HL-60 (cell line): ENCODE measurements at regions not wholly inside any gene's neighbourhood (a gene's known extent, or its start where the extent isn't known, plus 50 kb on each side); places are given as distances from the start of the nearest gene placed in this dataset.

ENCODE experiments used
- POLR2AphosphoS5 ChIP-seq: IDR thresholded peaks from 2 replicates; pipeline ENCODE4 v1.6.1; 2012; ENCODE audit warnings: low read depth
- TF ChIP-seq, protein P1 (sequence below): IDR thresholded peaks from one replicate; pipeline ENCODE4 v1.5.1; 2011; ENCODE audit warnings: low read length, control low read depth, inconsistent platforms; ENCODE audit not compliant: insufficient read depth
- TF ChIP-seq, protein P2 (sequence below): IDR thresholded peaks from 2 replicates; pipeline ENCODE4 v1.6.1; 2012; ENCODE audit warnings: low read depth; ENCODE audit not compliant: insufficient replicate concordance

DNA sequence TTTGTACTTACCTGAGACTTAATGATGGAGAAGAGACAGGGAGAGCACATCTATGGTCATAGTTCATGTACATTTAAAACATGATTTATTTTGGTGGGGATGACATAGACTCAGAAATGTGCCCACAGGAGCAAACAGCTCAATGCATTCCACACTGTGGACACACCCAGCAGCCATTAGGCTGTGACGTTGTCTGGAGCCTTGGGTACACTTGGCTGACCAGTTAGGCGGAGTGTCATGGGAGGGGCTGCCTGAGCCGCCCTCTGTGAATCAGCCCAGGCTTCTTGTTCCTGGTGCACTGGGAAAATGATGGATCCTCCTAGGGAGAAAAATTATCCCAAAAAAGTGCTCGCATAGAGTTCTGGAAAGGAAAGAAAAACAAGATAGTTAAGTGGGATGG is 231.0 kb upstream of the GMDS start:
- TF ChIP-seq, protein P1, sequence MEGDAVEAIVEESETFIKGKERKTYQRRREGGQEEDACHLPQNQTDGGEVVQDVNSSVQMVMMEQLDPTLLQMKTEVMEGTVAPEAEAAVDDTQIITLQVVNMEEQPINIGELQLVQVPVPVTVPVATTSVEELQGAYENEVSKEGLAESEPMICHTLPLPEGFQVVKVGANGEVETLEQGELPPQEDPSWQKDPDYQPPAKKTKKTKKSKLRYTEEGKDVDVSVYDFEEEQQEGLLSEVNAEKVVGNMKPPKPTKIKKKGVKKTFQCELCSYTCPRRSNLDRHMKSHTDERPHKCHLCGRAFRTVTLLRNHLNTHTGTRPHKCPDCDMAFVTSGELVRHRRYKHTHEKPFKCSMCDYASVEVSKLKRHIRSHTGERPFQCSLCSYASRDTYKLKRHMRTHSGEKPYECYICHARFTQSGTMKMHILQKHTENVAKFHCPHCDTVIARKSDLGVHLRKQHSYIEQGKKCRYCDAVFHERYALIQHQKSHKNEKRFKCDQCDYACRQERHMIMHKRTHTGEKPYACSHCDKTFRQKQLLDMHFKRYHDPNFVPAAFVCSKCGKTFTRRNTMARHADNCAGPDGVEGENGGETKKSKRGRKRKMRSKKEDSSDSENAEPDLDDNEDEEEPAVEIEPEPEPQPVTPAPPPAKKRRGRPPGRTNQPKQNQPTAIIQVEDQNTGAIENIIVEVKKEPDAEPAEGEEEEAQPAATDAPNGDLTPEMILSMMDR, result no peak
- no peak for TF ChIP-seq POLR2AphosphoS5
- TF ChIP-seq, protein P2, sequence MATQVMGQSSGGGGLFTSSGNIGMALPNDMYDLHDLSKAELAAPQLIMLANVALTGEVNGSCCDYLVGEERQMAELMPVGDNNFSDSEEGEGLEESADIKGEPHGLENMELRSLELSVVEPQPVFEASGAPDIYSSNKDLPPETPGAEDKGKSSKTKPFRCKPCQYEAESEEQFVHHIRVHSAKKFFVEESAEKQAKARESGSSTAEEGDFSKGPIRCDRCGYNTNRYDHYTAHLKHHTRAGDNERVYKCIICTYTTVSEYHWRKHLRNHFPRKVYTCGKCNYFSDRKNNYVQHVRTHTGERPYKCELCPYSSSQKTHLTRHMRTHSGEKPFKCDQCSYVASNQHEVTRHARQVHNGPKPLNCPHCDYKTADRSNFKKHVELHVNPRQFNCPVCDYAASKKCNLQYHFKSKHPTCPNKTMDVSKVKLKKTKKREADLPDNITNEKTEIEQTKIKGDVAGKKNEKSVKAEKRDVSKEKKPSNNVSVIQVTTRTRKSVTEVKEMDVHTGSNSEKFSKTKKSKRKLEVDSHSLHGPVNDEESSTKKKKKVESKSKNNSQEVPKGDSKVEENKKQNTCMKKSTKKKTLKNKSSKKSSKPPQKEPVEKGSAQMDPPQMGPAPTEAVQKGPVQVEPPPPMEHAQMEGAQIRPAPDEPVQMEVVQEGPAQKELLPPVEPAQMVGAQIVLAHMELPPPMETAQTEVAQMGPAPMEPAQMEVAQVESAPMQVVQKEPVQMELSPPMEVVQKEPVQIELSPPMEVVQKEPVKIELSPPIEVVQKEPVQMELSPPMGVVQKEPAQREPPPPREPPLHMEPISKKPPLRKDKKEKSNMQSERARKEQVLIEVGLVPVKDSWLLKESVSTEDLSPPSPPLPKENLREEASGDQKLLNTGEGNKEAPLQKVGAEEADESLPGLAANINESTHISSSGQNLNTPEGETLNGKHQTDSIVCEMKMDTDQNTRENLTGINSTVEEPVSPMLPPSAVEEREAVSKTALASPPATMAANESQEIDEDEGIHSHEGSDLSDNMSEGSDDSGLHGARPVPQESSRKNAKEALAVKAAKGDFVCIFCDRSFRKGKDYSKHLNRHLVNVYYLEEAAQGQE, result no peak
